GM21367 (cell line): ENCODE measurements at regions not wholly inside any gene's neighbourhood (a gene's known extent, or its start where the extent isn't known, plus 50 kb on each side); places are given as distances from the start of the nearest gene placed in this dataset.
"Not testable (repeated sequence)": the region's sequence is repeated elsewhere in the genome, so short reads cannot be mapped to it uniquely, and the experiment has no call there.

ENCODE experiments used
- ATAC-seq: cut with Tn5 transposase; IDR thresholded peaks from one replicate; pipeline ENCODE4 v1.9.1; 2021; ENCODE audit not compliant: unreplicated experiment

- ATAC-seq, result no peak
Measured at GRCh38 chr9:6160579-6160978, 55.0 kb upstream of the IL33 start.

GRCh38 chr9:6153425-6153824 is 62.2 kb upstream of the IL33 start:
- ATAC-seq, result no peak

- no peak for ATAC-seq
Measured at GRCh38 chr9:6152788-6153187, 62.8 kb upstream of the IL33 start.

GRCh38 chr9:6150483-6150882 is 65.1 kb upstream of the IL33 start:
- no peak for ATAC-seq

- ATAC-seq, result no peak
Measured at GRCh38 chr9:6149315-6149714, 66.3 kb upstream of the IL33 start.

- no peak for ATAC-seq
Measured at GRCh38 chr9:6147846-6148245, 67.8 kb upstream of the IL33 start.

- ATAC-seq, result no peak
Measured at GRCh38 chr9:6144947-6145346, 70.7 kb upstream of the IL33 start.

GRCh38 chr9:6142799-6143454 is 72.7 kb upstream of the IL33 start:
- ATAC-seq, result no peak

GRCh38 chr9:6135780-6136179 is 79.8 kb upstream of the IL33 start:
- ATAC-seq, result not testable (repeated sequence)

- ATAC-seq, result no peak
Measured at GRCh38 chr9:6134661-6135180, 80.9 kb upstream of the IL33 start.

- ATAC-seq, result peak; percentile 85
Measured at GRCh38 chr9:6133346-6134063, 82.1 kb upstream of the IL33 start.

GRCh38 chr9:6132650-6133049 is 83.0 kb upstream of the IL33 start:
- ATAC-seq, result no peak

GRCh38 chr9:6128030-6128429 is 87.6 kb upstream of the IL33 start:
- no peak for ATAC-seq

- no peak for ATAC-seq
Measured at GRCh38 chr9:6126377-6126776, 89.2 kb upstream of the IL33 start.

GRCh38 chr9:6123416-6123815 is 92.2 kb upstream of the IL33 start:
- no peak for ATAC-seq

- no peak for ATAC-seq
Measured at GRCh38 chr9:6121707-6122106, 93.9 kb upstream of the IL33 start.

- ATAC-seq, result no peak
Measured at GRCh38 chr9:6114424-6114823, 99.0 kb upstream of the RANBP6 start.

- no peak for ATAC-seq
Measured at GRCh38 chr9:6113819-6114218, 98.4 kb upstream of the RANBP6 start.

- no peak for ATAC-seq
Measured at GRCh38 chr9:6113312-6113711, 97.9 kb upstream of the RANBP6 start.

- ATAC-seq, result no peak
Measured at GRCh38 chr9:6109986-6110385, 94.6 kb upstream of the RANBP6 start.

- no peak for ATAC-seq
Measured at GRCh38 chr9:6109571-6109970, 94.1 kb upstream of the RANBP6 start.

GRCh38 chr9:6106711-6107339 is 91.4 kb upstream of the RANBP6 start:
- peak; percentile 85 for ATAC-seq
